ENCODE measurements at regions not wholly inside any gene's neighbourhood (a gene's known extent, or its start where the extent isn't known, plus 50 kb on each side); places are given as distances from the start of the nearest gene placed in this dataset.

- Histone ChIP-seq H3K27ac (ENCODE audit: low read depth, low read length) (no peak overlapping the region), H3K4me1 (ENCODE audit: control insufficient read depth, insufficient read depth, low read length) (no peaks in the 10 kb centered on the region; the same call in 1 of the 2 replicates), H3K9me3 (ENCODE audit: control insufficient read depth, insufficient read depth, low read depth, low read length) (peaks cover 6% of the 10 kb centered on the region), H3K27me3 (ENCODE audit: control insufficient read depth, insufficient read depth, low read length) (no peaks in the 10 kb centered on the region), H3K36me3 (ENCODE audit: control insufficient read depth, insufficient read depth, low read length) (no peaks in the 10 kb centered on the region), H3K9ac (ENCODE audit: low read length) (no peak overlapping the region), H3K4me3 (ENCODE audit: low read depth, low read length) (no peak overlapping the region)
Measured at GRCh38 chr16:7976563-7976962, 613.7 kb downstream of the TMEM114 start.

- Histone ChIP-seq H3K27ac (ENCODE audit: low read depth, low read length) (no peak overlapping the region), H3K4me1 (ENCODE audit: control insufficient read depth, insufficient read depth, low read length) (no peaks in the 10 kb centered on the region; the same call in 1 of the 2 replicates), H3K9ac (ENCODE audit: low read length) (no peak overlapping the region), H3K9me3 (ENCODE audit: control insufficient read depth, insufficient read depth, low read depth, low read length) (peaks cover 6% of the 10 kb centered on the region), H3K27me3 (ENCODE audit: control insufficient read depth, insufficient read depth, low read length) (no peaks in the 10 kb centered on the region), H3K36me3 (ENCODE audit: control insufficient read depth, insufficient read depth, low read length) (no peaks in the 10 kb centered on the region), H3K4me3 (ENCODE audit: low read depth, low read length) (no peak overlapping the region)
Measured at GRCh38 chr16:7976125-7976524, 614.2 kb downstream of the TMEM114 start.

GRCh38 chr16:7967996-7968509 is 622.3 kb downstream of the TMEM114 start:
- no peaks in the 10 kb centered on the region for H3K27me3 ChIP-seq (ENCODE audit: control insufficient read depth, insufficient read depth, low read length)
- H3K9me3 ChIP-seq (ENCODE audit: control insufficient read depth, insufficient read depth, low read depth, low read length): peaks cover 6% of the 10 kb centered on the region
- H3K4me1 ChIP-seq (ENCODE audit: control insufficient read depth, insufficient read depth, low read length): no peaks in the 10 kb centered on the region
- no peak overlapping the region for H3K4me3 ChIP-seq (ENCODE audit: low read depth, low read length)
- H3K36me3 ChIP-seq (ENCODE audit: control insufficient read depth, insufficient read depth, low read length): no peaks in the 10 kb centered on the region
- no peak overlapping the region for H3K27ac ChIP-seq (ENCODE audit: low read depth, low read length)
- H3K9ac ChIP-seq (ENCODE audit: low read length): no peak overlapping the region

DNA sequence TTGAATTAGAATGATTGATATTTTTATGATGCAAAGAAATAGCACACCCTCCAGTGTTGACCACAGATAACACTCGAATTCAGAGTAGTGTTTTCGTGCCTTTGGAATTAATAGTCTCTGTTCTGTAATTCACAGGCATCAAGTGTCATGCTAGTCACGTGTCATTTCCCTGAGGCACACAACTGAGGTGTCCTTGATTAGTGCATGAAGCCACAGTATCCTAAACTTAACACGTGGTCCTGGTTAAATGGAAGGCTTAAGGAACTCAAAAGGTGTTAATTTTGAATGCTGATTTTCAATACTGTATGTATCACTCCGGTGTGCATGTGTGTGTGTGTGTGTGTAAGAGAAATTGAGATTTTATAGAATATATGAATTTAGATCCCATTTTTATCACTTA is 625.6 kb downstream of the TMEM114 start:
- no peak overlapping the region for H3K4me3 ChIP-seq (ENCODE audit: low read depth, low read length)
- no peaks in the 10 kb centered on the region for H3K4me1 ChIP-seq (ENCODE audit: control insufficient read depth, insufficient read depth, low read length)
- H3K27me3 ChIP-seq (ENCODE audit: control insufficient read depth, insufficient read depth, low read length): no peaks in the 10 kb centered on the region
- H3K9me3 ChIP-seq (ENCODE audit: control insufficient read depth, insufficient read depth, low read depth, low read length): no peaks in the 10 kb centered on the region
- H3K27ac ChIP-seq (ENCODE audit: low read depth, low read length): no peak overlapping the region
- H3K36me3 ChIP-seq (ENCODE audit: control insufficient read depth, insufficient read depth, low read length): no peaks in the 10 kb centered on the region
- no peak overlapping the region for H3K9ac ChIP-seq (ENCODE audit: low read length)

DNA sequence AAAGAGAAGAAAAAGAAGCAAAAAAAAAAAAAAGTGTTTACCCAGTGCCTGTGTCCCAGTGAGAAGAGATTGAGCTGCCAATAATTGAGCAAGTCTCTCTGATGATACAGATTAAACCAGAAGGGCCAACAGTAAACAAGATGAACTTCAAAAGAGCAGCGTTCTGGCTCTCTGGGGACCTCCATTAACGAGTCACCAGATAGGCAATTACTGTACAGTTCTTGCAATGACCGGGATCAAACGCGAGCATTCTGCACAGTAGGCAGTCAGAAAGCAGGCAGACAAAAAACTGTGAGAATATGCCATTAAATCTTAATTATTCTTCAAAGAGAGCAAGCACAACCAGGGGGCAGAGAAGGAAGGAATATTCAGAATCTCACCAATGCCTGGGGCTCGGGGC is 626.1 kb downstream of the TMEM114 start:
- no peaks in the 10 kb centered on the region for H3K4me1 ChIP-seq (ENCODE audit: control insufficient read depth, insufficient read depth, low read length)
- no peak overlapping the region for H3K9ac ChIP-seq (ENCODE audit: low read length)
- H3K4me3 ChIP-seq (ENCODE audit: low read depth, low read length): no peak overlapping the region
- H3K27me3 ChIP-seq (ENCODE audit: control insufficient read depth, insufficient read depth, low read length): no peaks in the 10 kb centered on the region
- no peaks in the 10 kb centered on the region for H3K36me3 ChIP-seq (ENCODE audit: control insufficient read depth, insufficient read depth, low read length)
- no peaks in the 10 kb centered on the region for H3K9me3 ChIP-seq (ENCODE audit: control insufficient read depth, insufficient read depth, low read depth, low read length)
- H3K27ac ChIP-seq (ENCODE audit: low read depth, low read length): no peak overlapping the region

DNA sequence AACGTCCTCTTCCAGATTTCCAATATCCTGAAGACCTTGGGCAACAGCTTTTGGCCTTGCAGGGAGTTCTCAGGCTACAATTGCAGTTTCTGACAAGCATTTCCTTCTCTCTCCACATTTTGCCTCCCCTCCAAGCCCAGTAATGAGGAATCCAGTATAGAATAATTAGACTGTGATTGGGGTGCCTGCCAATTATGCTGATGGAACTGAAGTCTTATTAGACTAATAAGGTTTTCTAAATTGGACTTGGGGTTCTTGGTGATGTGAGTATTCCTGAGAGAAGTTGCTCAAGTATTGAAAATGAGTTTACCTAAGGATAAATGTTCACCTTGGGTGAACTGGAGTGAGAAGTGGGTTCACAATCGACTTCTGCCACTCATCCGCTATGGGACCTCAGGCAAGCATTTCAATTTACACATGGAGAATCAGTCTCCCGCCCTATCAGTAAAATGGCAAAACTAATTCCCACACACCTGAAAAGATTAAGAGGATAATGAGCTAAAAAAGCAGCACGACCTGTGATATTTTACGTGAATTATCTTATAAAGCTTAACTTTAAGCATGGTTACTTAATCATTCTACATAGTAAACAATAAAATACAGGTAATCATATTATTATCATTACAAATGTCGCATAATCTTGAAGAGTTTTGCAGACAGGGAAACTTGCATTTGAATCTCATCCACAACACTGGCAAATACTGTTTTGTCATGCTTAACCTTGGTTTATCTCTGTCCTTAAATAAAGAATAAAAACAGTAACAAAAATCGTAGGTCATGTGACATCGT is 628.0 kb downstream of the TMEM114 start:
- H3K27me3 ChIP-seq (ENCODE audit: control insufficient read depth, insufficient read depth, low read length): no peaks in the 10 kb centered on the region; the same call in 1 of the 2 replicates
- no peaks in the 10 kb centered on the region for H3K9me3 ChIP-seq (ENCODE audit: control insufficient read depth, insufficient read depth, low read depth, low read length)
- no peaks in the 10 kb centered on the region for H3K36me3 ChIP-seq (ENCODE audit: control insufficient read depth, insufficient read depth, low read length)
- no peaks in the 10 kb centered on the region for H3K4me1 ChIP-seq (ENCODE audit: control insufficient read depth, insufficient read depth, low read length)
- H3K4me3 ChIP-seq (ENCODE audit: low read depth, low read length): no peak overlapping the region
- no peak overlapping the region for H3K27ac ChIP-seq (ENCODE audit: low read depth, low read length)
- H3K9ac ChIP-seq (ENCODE audit: low read length): no peak overlapping the region

DNA sequence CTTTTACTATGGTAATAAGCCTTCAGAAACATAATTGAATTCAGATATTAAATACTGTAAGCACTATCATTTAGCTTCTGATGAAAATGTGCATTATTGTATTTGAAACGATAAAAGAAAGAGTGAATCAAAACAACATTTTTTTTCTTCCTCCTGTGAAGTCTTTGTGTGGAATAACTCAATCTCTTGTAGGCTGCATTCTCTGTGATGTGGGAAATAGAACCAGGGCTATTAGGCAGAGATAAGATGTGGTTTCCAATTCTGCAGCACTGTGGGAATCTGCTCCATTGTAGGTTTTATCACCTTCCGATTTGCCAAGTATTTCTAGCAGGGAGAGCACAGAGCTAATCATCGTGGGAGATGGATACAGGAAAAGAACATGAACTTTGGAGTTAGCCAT is 624.5 kb downstream of the RBFOX1 start:
- Histone ChIP-seq H3K9ac (ENCODE audit: low read length) (no peak overlapping the region), H3K27ac (ENCODE audit: low read depth, low read length) (no peak overlapping the region), H3K4me3 (ENCODE audit: low read depth, low read length) (no peak overlapping the region), H3K9me3 (ENCODE audit: control insufficient read depth, insufficient read depth, low read depth, low read length) (no peaks in the 10 kb centered on the region), H3K27me3 (ENCODE audit: control insufficient read depth, insufficient read depth, low read length) (no peaks in the 10 kb centered on the region; the same call in 1 of the 2 replicates), H3K36me3 (ENCODE audit: control insufficient read depth, insufficient read depth, low read length) (no peaks in the 10 kb centered on the region), H3K4me1 (ENCODE audit: control insufficient read depth, insufficient read depth, low read length) (no peaks in the 10 kb centered on the region)

GRCh38 chr16:7953360-7953759 is 620.7 kb downstream of the RBFOX1 start:
- Histone ChIP-seq H3K27me3 (ENCODE audit: control insufficient read depth, insufficient read depth, low read length) (no peaks in the 10 kb centered on the region; the same call in 1 of the 2 replicates), H3K9me3 (ENCODE audit: control insufficient read depth, insufficient read depth, low read depth, low read length) (no peaks in the 10 kb centered on the region), H3K4me3 (ENCODE audit: low read depth, low read length) (no peak overlapping the region), H3K27ac (ENCODE audit: low read depth, low read length) (no peak overlapping the region), H3K36me3 (ENCODE audit: control insufficient read depth, insufficient read depth, low read length) (no peaks in the 10 kb centered on the region), H3K4me1 (ENCODE audit: control insufficient read depth, insufficient read depth, low read length) (no peaks in the 10 kb centered on the region), H3K9ac (ENCODE audit: low read length) (no peak overlapping the region)

GRCh38 chr16:7946142-7946541 is 613.5 kb downstream of the RBFOX1 start:
- Histone ChIP-seq H3K36me3 (ENCODE audit: control insufficient read depth, insufficient read depth, low read length) (no peaks in the 10 kb centered on the region), H3K9me3 (ENCODE audit: control insufficient read depth, insufficient read depth, low read depth, low read length) (no peaks in the 10 kb centered on the region), H3K9ac (ENCODE audit: low read length) (no peak overlapping the region), H3K27me3 (ENCODE audit: control insufficient read depth, insufficient read depth, low read length) (no peaks in the 10 kb centered on the region), H3K27ac (ENCODE audit: low read depth, low read length) (no peak overlapping the region), H3K4me1 (ENCODE audit: control insufficient read depth, insufficient read depth, low read length) (no peaks in the 10 kb centered on the region), H3K4me3 (ENCODE audit: low read depth, low read length) (no peak overlapping the region)

DNA sequence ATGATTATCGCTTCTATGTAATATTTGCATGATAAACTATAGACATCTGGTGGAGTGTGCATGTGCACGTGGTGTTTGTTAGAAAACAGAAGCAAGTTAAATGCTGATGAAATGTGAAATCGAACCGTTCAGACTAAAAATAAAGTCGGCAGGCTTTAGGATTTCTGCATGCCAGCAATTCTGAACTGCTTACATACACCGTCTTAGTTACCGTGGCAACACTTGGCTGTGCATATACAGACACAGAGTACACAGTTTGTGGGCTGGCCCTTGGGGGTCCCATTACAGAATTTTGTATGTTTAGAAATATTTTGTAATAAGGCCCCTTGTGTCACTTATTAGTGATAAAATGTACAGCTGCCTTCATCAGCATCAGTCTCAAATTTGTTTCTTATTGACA is 605.5 kb downstream of the RBFOX1 start:
- no peak overlapping the region for H3K9ac ChIP-seq (ENCODE audit: low read length)
- no peak overlapping the region for H3K27ac ChIP-seq (ENCODE audit: low read depth, low read length)
- no peaks in the 10 kb centered on the region for H3K36me3 ChIP-seq (ENCODE audit: control insufficient read depth, insufficient read depth, low read length)
- H3K9me3 ChIP-seq (ENCODE audit: control insufficient read depth, insufficient read depth, low read depth, low read length): no peaks in the 10 kb centered on the region
- H3K4me1 ChIP-seq (ENCODE audit: control insufficient read depth, insufficient read depth, low read length): no peaks in the 10 kb centered on the region
- H3K4me3 ChIP-seq (ENCODE audit: low read depth, low read length): no peak overlapping the region
- no peaks in the 10 kb centered on the region; the same call in none of the 2 replicates for H3K27me3 ChIP-seq (ENCODE audit: control insufficient read depth, insufficient read depth, low read length)

GRCh38 chr16:7921345-7921744 is 588.7 kb downstream of the RBFOX1 start:
- Histone ChIP-seq H3K4me3 (ENCODE audit: low read depth, low read length) (no peak overlapping the region), H3K27ac (ENCODE audit: low read depth, low read length) (no peak overlapping the region), H3K27me3 (ENCODE audit: control insufficient read depth, insufficient read depth, low read length) (no peaks in the 10 kb centered on the region), H3K9ac (ENCODE audit: low read length) (no peak overlapping the region), H3K4me1 (ENCODE audit: control insufficient read depth, insufficient read depth, low read length) (peaks cover 3% of the 10 kb centered on the region; the same call in 1 of the 2 replicates), H3K36me3 (ENCODE audit: control insufficient read depth, insufficient read depth, low read length) (no peaks in the 10 kb centered on the region), H3K9me3 (ENCODE audit: control insufficient read depth, insufficient read depth, low read depth, low read length) (no peaks in the 10 kb centered on the region)

Data from HUES6 (cell line).